ENCODE measurements at regions not wholly inside any gene's neighbourhood (a gene's known extent, or its start where the extent isn't known, plus 50 kb on each side); places are given as distances from the start of the nearest gene placed in this dataset.

DNA sequence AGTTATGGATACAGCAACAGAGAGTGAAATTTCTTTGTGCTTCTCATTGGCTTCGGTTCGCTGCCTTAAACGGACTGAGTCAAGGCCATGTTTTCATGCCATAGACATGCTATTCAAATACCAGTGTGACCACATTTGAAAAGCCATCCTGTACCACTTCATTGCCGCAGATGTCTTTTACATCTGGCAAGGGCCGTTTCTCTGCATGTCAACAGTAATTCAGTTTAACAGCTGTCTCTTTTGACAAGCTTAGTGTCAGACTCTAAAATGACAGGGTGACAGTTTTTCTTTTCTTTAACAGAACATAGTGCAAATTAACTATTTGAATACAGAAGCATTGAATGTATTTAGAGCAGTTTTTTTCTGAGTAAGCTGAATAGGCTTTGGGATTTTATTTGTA, 362.2 kb upstream of the POU3F4 start:
- CTCF ChIA-PET = no interaction called here

DNA sequence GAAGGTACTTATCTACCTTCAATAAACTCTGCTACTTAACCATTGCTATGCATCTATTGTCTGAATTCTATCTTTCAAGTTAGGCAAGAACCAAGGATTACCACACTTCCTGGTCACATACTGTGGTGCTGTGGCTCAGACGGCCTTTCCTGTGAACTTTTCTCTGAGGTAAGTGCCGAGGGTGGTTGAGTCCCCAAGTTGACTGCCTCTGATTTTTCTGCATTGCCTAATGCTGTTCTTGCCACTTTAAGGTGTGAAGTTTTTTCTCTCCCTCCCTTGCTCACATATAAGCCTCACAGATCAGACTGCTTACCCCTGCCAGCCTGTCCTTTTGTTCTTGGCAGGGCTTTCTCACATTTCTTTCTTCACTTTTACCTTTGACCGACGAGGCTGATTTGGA, 348.0 kb upstream of the POU3F4 start:
- H3K27ac ChIP-seq (ENCODE audit: low read depth, low read length) = no peak overlapping the region
- H3K4me2 ChIP-seq (ENCODE audit: low read length) = no peak overlapping the region
- no peak overlapping the region for H2AFZ ChIP-seq (ENCODE audit: low read depth, low read length, poor library complexity, severe bottlenecking)
- ATAC-seq (no peak), DNase-seq (ENCODE audit: low read depth, low spot score) (no peak)
- intact Hi-C loops (cut with micrococcal nuclease) = no loop called here
- H3K27me3 ChIP-seq (ENCODE audit: insufficient read depth, low read length) = no peaks in the 10 kb centered on the region
- H4K20me1 ChIP-seq (ENCODE audit: insufficient read depth) = no peaks in the 10 kb centered on the region
- no peaks in the 10 kb centered on the region for H3K79me2 ChIP-seq (ENCODE audit: insufficient read depth, low read length)
- ChIA-PET POLR2A (no interaction called here), RAD21 (ENCODE audit: low non-redundant PET in 1 of 2, low total read pairs in 2 of 2, uncharacterized antibody in 2 of 2, unreplicated experiment in 2 of 2) (no interaction called here), CTCF (no interaction called here)
- no TSS peak for BruUV-seq (replicated peaks)
- no peaks in the 10 kb centered on the region for H3K9me2 ChIP-seq (ENCODE audit: insufficient read depth)
- H3K36me3 ChIP-seq (ENCODE audit: control insufficient read depth in 1 of 2, insufficient read depth in 2 of 2, low read length in 2 of 2) = no peaks in the 10 kb centered on the region
- no peaks in the 10 kb centered on the region for H3K9me3 ChIP-seq (ENCODE audit: control insufficient read depth in 1 of 2, insufficient read depth in 1 of 2, low read depth in 1 of 2, low read length in 2 of 2)
- H3K4me1 ChIP-seq (ENCODE audit: control insufficient read depth in 1 of 2, insufficient read depth in 2 of 2, low read length in 2 of 2) = no peaks in the 10 kb centered on the region
- H3K9ac ChIP-seq (ENCODE audit: low read length) = no peak overlapping the region
- H3K4me3 ChIP-seq (replicated peaks in 1 of 2; ENCODE audit: low read depth in 1 of 2, low read length in 2 of 2) = no peak overlapping the region
- no peak for TF ChIP-seq SRF (IDR thresholded peaks at IDR 0.05; ENCODE audit: low read depth)
- TF ChIP-seq CTCF (IDR thresholded peaks at IDR 0.05 in 2 of 3, conservative IDR thresholded peaks at IDR 0.05 in 1 of 3; ENCODE audit: borderline replicate concordance in 1 of 3, insufficient read depth in 1 of 3, low read depth in 2 of 3, low read length in 2 of 3) = no peak
- TF ChIP-seq EGR1 (IDR thresholded peaks at IDR 0.05; ENCODE audit: low read depth) = no peak
- TF ChIP-seq, protein P1, sequence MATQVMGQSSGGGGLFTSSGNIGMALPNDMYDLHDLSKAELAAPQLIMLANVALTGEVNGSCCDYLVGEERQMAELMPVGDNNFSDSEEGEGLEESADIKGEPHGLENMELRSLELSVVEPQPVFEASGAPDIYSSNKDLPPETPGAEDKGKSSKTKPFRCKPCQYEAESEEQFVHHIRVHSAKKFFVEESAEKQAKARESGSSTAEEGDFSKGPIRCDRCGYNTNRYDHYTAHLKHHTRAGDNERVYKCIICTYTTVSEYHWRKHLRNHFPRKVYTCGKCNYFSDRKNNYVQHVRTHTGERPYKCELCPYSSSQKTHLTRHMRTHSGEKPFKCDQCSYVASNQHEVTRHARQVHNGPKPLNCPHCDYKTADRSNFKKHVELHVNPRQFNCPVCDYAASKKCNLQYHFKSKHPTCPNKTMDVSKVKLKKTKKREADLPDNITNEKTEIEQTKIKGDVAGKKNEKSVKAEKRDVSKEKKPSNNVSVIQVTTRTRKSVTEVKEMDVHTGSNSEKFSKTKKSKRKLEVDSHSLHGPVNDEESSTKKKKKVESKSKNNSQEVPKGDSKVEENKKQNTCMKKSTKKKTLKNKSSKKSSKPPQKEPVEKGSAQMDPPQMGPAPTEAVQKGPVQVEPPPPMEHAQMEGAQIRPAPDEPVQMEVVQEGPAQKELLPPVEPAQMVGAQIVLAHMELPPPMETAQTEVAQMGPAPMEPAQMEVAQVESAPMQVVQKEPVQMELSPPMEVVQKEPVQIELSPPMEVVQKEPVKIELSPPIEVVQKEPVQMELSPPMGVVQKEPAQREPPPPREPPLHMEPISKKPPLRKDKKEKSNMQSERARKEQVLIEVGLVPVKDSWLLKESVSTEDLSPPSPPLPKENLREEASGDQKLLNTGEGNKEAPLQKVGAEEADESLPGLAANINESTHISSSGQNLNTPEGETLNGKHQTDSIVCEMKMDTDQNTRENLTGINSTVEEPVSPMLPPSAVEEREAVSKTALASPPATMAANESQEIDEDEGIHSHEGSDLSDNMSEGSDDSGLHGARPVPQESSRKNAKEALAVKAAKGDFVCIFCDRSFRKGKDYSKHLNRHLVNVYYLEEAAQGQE (IDR thresholded peaks at IDR 0.05; ENCODE audit: low read depth) = no peak
- no peak for TF ChIP-seq SP1 (IDR thresholded peaks at IDR 0.05; ENCODE audit: low read depth)
- no peak for TF ChIP-seq POLR2A (IDR thresholded peaks at IDR 0.05; ENCODE audit: borderline replicate concordance, extremely low read depth, insufficient read depth, insufficient read length)
- no peak for TF ChIP-seq POLR2AphosphoS5 (IDR thresholded peaks at IDR 0.05; ENCODE audit: low read depth, low read length)
- TF ChIP-seq ZBTB33 (IDR thresholded peaks at IDR 0.05; ENCODE audit: extremely low read depth, insufficient replicate concordance, low read length) = no peak
- no peak for TF ChIP-seq ZNF274 (IDR thresholded peaks at IDR 0.05; ENCODE audit: low read depth, low read length)
- TF ChIP-seq SIN3A (IDR thresholded peaks at IDR 0.05; ENCODE audit: low read depth) = no peak
- no peak for TF ChIP-seq ZFX (IDR thresholded peaks at IDR 0.05)

More for the DNA sequence above, 362.2 kb upstream of the POU3F4 start:
- Histone ChIP-seq H3K4me2 (ENCODE audit: low read length) (no peak overlapping the region), H3K79me2 (ENCODE audit: insufficient read depth, low read length) (no peaks in the 10 kb centered on the region), H3K4me1 (ENCODE audit: control insufficient read depth in 1 of 2, insufficient read depth in 2 of 2, low read length in 2 of 2) (no peaks in the 10 kb centered on the region), H3K9ac (ENCODE audit: low read length) (no peak overlapping the region), H4K20me1 (ENCODE audit: insufficient read depth) (no peaks in the 10 kb centered on the region), H3K9me3 (ENCODE audit: control insufficient read depth in 1 of 2, insufficient read depth in 1 of 2, low read depth in 1 of 2, low read length in 2 of 2) (no peaks in the 10 kb centered on the region), H3K27me3 (ENCODE audit: insufficient read depth, low read length) (no peaks in the 10 kb centered on the region), H3K36me3 (ENCODE audit: control insufficient read depth in 1 of 2, insufficient read depth in 2 of 2, low read length in 2 of 2) (no peaks in the 10 kb centered on the region), H3K4me3 (replicated peaks in 1 of 2; ENCODE audit: low read depth in 1 of 2, low read length in 2 of 2) (no peak overlapping the region), H2AFZ (ENCODE audit: low read depth, low read length, poor library complexity, severe bottlenecking) (no peak overlapping the region), H3K27ac (ENCODE audit: low read depth, low read length) (no peak overlapping the region), H3K9me2 (ENCODE audit: insufficient read depth) (no peaks in the 10 kb centered on the region)
- ChIA-PET POLR2A (no interaction called here), RAD21 (ENCODE audit: low non-redundant PET in 1 of 2, low total read pairs in 2 of 2, uncharacterized antibody in 2 of 2, unreplicated experiment in 2 of 2) (no interaction called here)
- no peak for DNase-seq (ENCODE audit: low read depth, low spot score)
- intact Hi-C loops (cut with micrococcal nuclease) = no loop called here
- BruUV-seq (replicated peaks) = no TSS peak
- no peak for ATAC-seq
- no peak for TF ChIP-seq POLR2A (IDR thresholded peaks at IDR 0.05; ENCODE audit: borderline replicate concordance, extremely low read depth, insufficient read depth, insufficient read length)
- no peak for TF ChIP-seq CEBPB (IDR thresholded peaks at IDR 0.05; ENCODE audit: low read depth)
- TF ChIP-seq CBX3 (IDR thresholded peaks at IDR 0.05; ENCODE audit: low read depth) = no peak
- TF ChIP-seq SIN3A (IDR thresholded peaks at IDR 0.05; ENCODE audit: low read depth) = no peak
- no peak for TF ChIP-seq TCF7L2 (IDR thresholded peaks at IDR 0.05; ENCODE audit: borderline replicate concordance, extremely low read depth, insufficient read depth, insufficient read length)
- no peak for TF ChIP-seq EZH2phosphoT487 (IDR thresholded peaks at IDR 0.05; ENCODE audit: borderline replicate concordance)
- TF ChIP-seq ELF1 (IDR thresholded peaks at IDR 0.05; ENCODE audit: borderline replicate concordance, low read depth) = no peak
- TF ChIP-seq ZNF274 (IDR thresholded peaks at IDR 0.05; ENCODE audit: low read depth, low read length) = no peak
- TF ChIP-seq POLR2AphosphoS5 (IDR thresholded peaks at IDR 0.05; ENCODE audit: low read depth, low read length) = no peak
- TF ChIP-seq EZH2 (IDR thresholded peaks at IDR 0.05) = no peak

Data from HCT116 (cell line).